T-cell (primary cell): ENCODE measurements at regions not wholly inside any gene's neighbourhood (a gene's known extent, or its start where the extent isn't known, plus 50 kb on each side); places are given as distances from the start of the nearest gene placed in this dataset.
"Not testable (repeated sequence)": the region's sequence is repeated elsewhere in the genome, so short reads cannot be mapped to it uniquely, and the experiment has no call there.

Source experiments
- ATAC-seq, 4 experiments: fragments of 200-7000 bp in 3 of 4; fragments of 150-1000 bp in 1 of 4; cut with Tn5 transposase; replicated peaks in 1 of 4; 1 replicate in 3 of 4; 2 replicates in 1 of 4; pipeline ENCODE4 v1.10.0; 2021; ENCODE audit warnings: moderate library complexity in 3 of 4, mild to moderate bottlenecking in 2 of 4, moderate number of reproducible peaks in 1 of 4
- CTCF ChIA-PET, 2 donors: fragments of 300-600 bp; sonication (Branson Sonifier 250); formaldehyde crosslinking; loops; one replicate each; lab custom pipeline; 2022; ENCODE audit warnings: antibody characterized with exemption in 2 of 2; lab: Charles Lee
- POLR2A ChIA-PET, 2 donors: fragments of 300-600 bp; sonication (Branson Sonifier 250); formaldehyde crosslinking; loops; one replicate each; lab custom pipeline; 2022; ENCODE audit warnings: antibody characterized with exemption in 2 of 2; lab: Charles Lee
- DNase-seq, 35 experiments: peaks; one replicate each; pipeline versions ENCODE4 v3.0.0 to v3.0.0-alpha.2; 2013 to 2023
- H3K27ac ChIP-seq: one replicate; pipeline ENCODE4 v1.5.1; 2013; ENCODE audit warnings: low read length
- H3K27me3 ChIP-seq, 2 experiments: replicated peaks in 1 of 2; 1 replicate in 1 of 2; 2 replicates in 1 of 2; pipeline versions ENCODE4 v1.6.1 to v1.7.0; 2013; ENCODE audit warnings: low read length in 1 of 2, mixed read lengths in 1 of 2; ENCODE audit not compliant: control insufficient read depth in 2 of 2, insufficient read depth in 2 of 2; ENCODE audit errors: extremely low read depth in 1 of 2
- H3K36me3 ChIP-seq, 2 donors: 1 replicate in 1 of 2; 2 replicates in 1 of 2; pipeline versions ENCODE4 v1.6.1 to v1.7.0; 2013; ENCODE audit warnings: low read length in 1 of 2; ENCODE audit not compliant: control insufficient read depth in 2 of 2, insufficient read depth in 1 of 2; ENCODE audit errors: extremely low read depth in 1 of 2
- H3K4me1 ChIP-seq, 2 experiments: 1 replicate in 1 of 2; 2 replicates in 1 of 2; pipeline versions ENCODE4 v1.6.1 to v1.7.0; 2013; ENCODE audit warnings: low read length in 2 of 2, mixed read lengths in 1 of 2; ENCODE audit not compliant: insufficient read depth in 2 of 2, control insufficient read depth in 1 of 2; ENCODE audit errors: extremely low read depth in 1 of 2
- H3K4me3 ChIP-seq, 2 donors: 1 replicate in 1 of 2; 2 replicates in 1 of 2; pipeline versions ENCODE4 v1.5.1 to v1.7.0; 2013; ENCODE audit warnings: mild to moderate bottlenecking in 2 of 2, low read length in 1 of 2, moderate library complexity in 1 of 2; ENCODE audit not compliant: control insufficient read depth in 1 of 2; ENCODE audit errors: extremely low read depth in 1 of 2
- H3K9me3 ChIP-seq: 2 replicates; pipeline ENCODE4 v1.7.0; 2013
- H3K27ac Mint-ChIP-seq, 2 donors: one replicate each; pipeline ENCODE4 v1.8.0; 2020 to 2021; ENCODE audit warnings: mild to moderate bottlenecking in 2 of 2, mixed read lengths in 2 of 2
- H3K27me3 Mint-ChIP-seq, 2 donors: one replicate each; pipeline ENCODE4 v1.8.0; 2021 to 2022; ENCODE audit warnings: mixed read lengths in 2 of 2
- H3K36me3 Mint-ChIP-seq: one replicate; pipeline ENCODE4 v1.8.0; 2021; ENCODE audit warnings: mixed read lengths
- H3K4me1 Mint-ChIP-seq, 3 donors: one replicate each; pipeline ENCODE4 v1.8.0; 2020 to 2022; ENCODE audit warnings: mixed read lengths in 3 of 3, mild to moderate bottlenecking in 1 of 3
- H3K4me3 Mint-ChIP-seq, 3 donors: one replicate each; pipeline ENCODE4 v1.8.0; 2020 to 2022; ENCODE audit warnings: mild to moderate bottlenecking in 3 of 3, mixed read lengths in 3 of 3, moderate library complexity in 3 of 3
- H3K9me3 Mint-ChIP-seq, 3 donors: one replicate each; pipeline ENCODE4 v1.8.0; 2020 to 2022; ENCODE audit warnings: mixed read lengths in 3 of 3
- WGBS: methylation state at CpG from one replicate; pipeline ENCODE4 v1.1.5; 2013; ENCODE audit warnings: missing lambda C conversion rate; ENCODE audit not compliant: insufficient coverage; 5-methylcytosine and 5-hydroxymethylcytosine counted together

GRCh38 chr4:160406263-160406825, 1303.5 kb downstream of the RAPGEF2 start:
- Mint-ChIP-seq H3K27me3 (no peaks in the 10 kb centered on the region), H3K27ac (no peak overlapping the region), H3K9me3 (peaks cover 0 to 6% (median 2%) of the 10 kb centered on the region in 3 donors), H3K36me3 (no peaks in the 10 kb centered on the region), H3K4me3 (no peak overlapping the region), H3K4me1 (no peaks in the 10 kb centered on the region)
- ChIA-PET POLR2A (no interaction called here), CTCF (no interaction called here)
- no peaks in the 10 kb centered on the region for H3K9me3 ChIP-seq
- 77% methylated on average over 2 of the region's 5 CpGs for WGBS
- no peak overlapping the region for H3K27ac ChIP-seq
- no peak for DNase-seq
- no peak overlapping the region for H3K4me3 ChIP-seq
- ATAC-seq, result no peak
- H3K36me3 ChIP-seq, result no peaks in the 10 kb centered on the region
- no peaks in the 10 kb centered on the region for H3K4me1 ChIP-seq
- no peaks in the 10 kb centered on the region for H3K27me3 ChIP-seq

GRCh38 chr4:160414496-160414895, 1311.6 kb downstream of the RAPGEF2 start:
- DNase-seq (no peak), ATAC-seq (no peak)
- Histone ChIP-seq H3K36me3 (no peaks in the 10 kb centered on the region), H3K27ac (no peak overlapping the region), H3K27me3 (no peaks in the 10 kb centered on the region), H3K4me3 (no peak overlapping the region), H3K4me1 (no peaks in the 10 kb centered on the region), H3K9me3 (no peaks in the 10 kb centered on the region)
- Mint-ChIP-seq H3K27me3 (no peaks in the 10 kb centered on the region), H3K36me3 (no peaks in the 10 kb centered on the region), H3K4me1 (no peaks in the 10 kb centered on the region), H3K9me3 (peaks cover 6 to 12% (median 7%) of the 10 kb centered on the region in 3 donors), H3K4me3 (no peak overlapping the region), H3K27ac (no peak overlapping the region)
- CTCF ChIA-PET, result no interaction called here
- POLR2A ChIA-PET, result no interaction called here
- WGBS, result 94% methylated on average over 5 of the region's 5 CpGs

- Histone ChIP-seq H3K4me3 (no peak overlapping the region), H3K4me1 (no peaks in the 10 kb centered on the region), H3K27me3 (no peaks in the 10 kb centered on the region), H3K9me3 (no peaks in the 10 kb centered on the region), H3K36me3 (no peaks in the 10 kb centered on the region), H3K27ac (no peak overlapping the region)
- 60% methylated on average over 2 of the region's 6 CpGs for WGBS
- no peaks in the 10 kb centered on the region for H3K4me1 Mint-ChIP-seq
- H3K4me3 Mint-ChIP-seq, result no peak overlapping the region
- no peak for DNase-seq
- no peaks in the 10 kb centered on the region for H3K36me3 Mint-ChIP-seq
- H3K27ac Mint-ChIP-seq, result no peak overlapping the region
- ChIA-PET POLR2A (no interaction called here), CTCF (no interaction called here)
- no peaks in the 10 kb centered on the region for H3K27me3 Mint-ChIP-seq
- ATAC-seq, result no peak
- peaks cover 7 to 17% (median 14%) of the 10 kb centered on the region in 3 donors for H3K9me3 Mint-ChIP-seq
Measured at GRCh38 chr4:160423879-160424451, 1321.1 kb downstream of the RAPGEF2 start.

- ChIA-PET CTCF (no interaction called here), POLR2A (no interaction called here)
- Mint-ChIP-seq H3K4me1 (no peaks in the 10 kb centered on the region), H3K27me3 (no peaks in the 10 kb centered on the region), H3K9me3 (peaks cover 13 to 19% (median 17%) of the 10 kb centered on the region in 3 donors), H3K4me3 (no peak overlapping the region), H3K27ac (no peak overlapping the region), H3K36me3 (no peaks in the 10 kb centered on the region)
- ATAC-seq (no peak), DNase-seq (no peak)
- no peaks in the 10 kb centered on the region for H3K9me3 ChIP-seq
- H3K27me3 ChIP-seq, result no peaks in the 10 kb centered on the region
- no peak overlapping the region for H3K4me3 ChIP-seq
- H3K36me3 ChIP-seq, result no peaks in the 10 kb centered on the region
- H3K4me1 ChIP-seq, result no peaks in the 10 kb centered on the region
- no peak overlapping the region for H3K27ac ChIP-seq
- WGBS, result no CpG with 5 or more reads among the region's 2 CpGs
Measured at GRCh38 chr4:160426233-160426632, 1323.4 kb downstream of the RAPGEF2 start.

- H3K27ac Mint-ChIP-seq, result no peak overlapping the region
- WGBS, result no CpG with 5 or more reads among the region's 3 CpGs
- no peaks in the 10 kb centered on the region for H3K27me3 Mint-ChIP-seq
- no peaks in the 10 kb centered on the region for H3K36me3 Mint-ChIP-seq
- no peak overlapping the region for H3K27ac ChIP-seq
- no peaks in the 10 kb centered on the region for H3K9me3 ChIP-seq
- ChIA-PET CTCF (no interaction called here), POLR2A (no interaction called here)
- no peak for ATAC-seq
- H3K4me1 ChIP-seq, result no peaks in the 10 kb centered on the region
- no peak overlapping the region for H3K4me3 Mint-ChIP-seq
- no peak overlapping the region for H3K4me3 ChIP-seq
- H3K27me3 ChIP-seq, result no peaks in the 10 kb centered on the region
- DNase-seq, result no peak
- H3K36me3 ChIP-seq, result no peaks in the 10 kb centered on the region
- H3K9me3 Mint-ChIP-seq, result peaks cover 17 to 26% (median 19%) of the 10 kb centered on the region in 3 donors
- no peaks in the 10 kb centered on the region for H3K4me1 Mint-ChIP-seq
Measured at GRCh38 chr4:160450876-160451275, 1348.0 kb downstream of the RAPGEF2 start.

GRCh38 chr4:160481696-160482690, 1379.1 kb downstream of the RAPGEF2 start:
- H3K4me1 Mint-ChIP-seq, POLR2A ChIA-PET: not testable (repeated sequence)

More at GRCh38 chr4:160481696-160482690, 1379.1 kb downstream of the RAPGEF2 start:
- H3K27me3 Mint-ChIP-seq, ATAC-seq, H3K36me3 Mint-ChIP-seq, H3K27ac Mint-ChIP-seq, H3K27ac ChIP-seq, H3K4me3 Mint-ChIP-seq, CTCF ChIA-PET, H3K27me3 ChIP-seq, H3K4me3 ChIP-seq, DNase-seq, H3K9me3 ChIP-seq, H3K4me1 ChIP-seq, H3K36me3 ChIP-seq: not testable (repeated sequence)
- H3K9me3 Mint-ChIP-seq, result peaks cover 6 to 20% (median 19%) of the 10 kb centered on the region in 3 donors
- WGBS, result 83% methylated on average over 33 of the region's 39 CpGs
